HG03442 (cell line): ENCODE measurements at regions not wholly inside any gene's neighbourhood (a gene's known extent, or its start where the extent isn't known, plus 50 kb on each side); places are given as distances from the start of the nearest gene placed in this dataset.

Experiments used
- ATAC-seq: cut with Tn5 transposase; IDR thresholded peaks from one replicate; pipeline ENCODE4 v1.9.1; 2021; ENCODE audit warnings: mild to moderate bottlenecking, moderate library complexity; ENCODE audit not compliant: unreplicated experiment

GRCh38 chr15:62726461-62726860 is 316.1 kb upstream of the TPM1 start:
- ATAC-seq = no peak

GRCh38 chr15:62727501-62727900 is 315.0 kb upstream of the TPM1 start:
- ATAC-seq = no peak

GRCh38 chr15:62730825-62731224 is 311.7 kb upstream of the TPM1 start:
- ATAC-seq = no peak

- no peak for ATAC-seq
Observed at GRCh38 chr15:62732078-62732477, 310.5 kb upstream of the TPM1 start.

GRCh38 chr15:62734706-62735105 is 307.8 kb upstream of the TPM1 start:
- ATAC-seq = no peak

- ATAC-seq = no peak
Observed at GRCh38 chr15:62736756-62737155, 305.8 kb upstream of the TPM1 start.

GRCh38 chr15:62737551-62737950 is 305.0 kb upstream of the TPM1 start:
- ATAC-seq = no peak

GRCh38 chr15:62739082-62739481 is 303.5 kb upstream of the TPM1 start:
- no peak for ATAC-seq

GRCh38 chr15:62739507-62739906 is 303.0 kb upstream of the TPM1 start:
- ATAC-seq = no peak

- no peak for ATAC-seq
Observed at GRCh38 chr15:62740141-62741004, 302.2 kb upstream of the TPM1 start.

GRCh38 chr15:62741106-62741505 is 301.4 kb upstream of the TPM1 start:
- no peak for ATAC-seq

- no peak for ATAC-seq
Observed at GRCh38 chr15:62742409-62743171, 300.0 kb upstream of the TPM1 start.

GRCh38 chr15:62745621-62746225 is 296.8 kb upstream of the TPM1 start:
- no peak for ATAC-seq

GRCh38 chr15:62748196-62748595 is 294.4 kb upstream of the TPM1 start:
- ATAC-seq = no peak

- ATAC-seq = no peak
Observed at GRCh38 chr15:62749036-62749815, 293.3 kb upstream of the TPM1 start.

GRCh38 chr15:62750471-62750870 is 292.1 kb upstream of the TPM1 start:
- no peak for ATAC-seq

- no peak for ATAC-seq
Observed at GRCh38 chr15:62752657-62753517, 289.7 kb upstream of the TPM1 start.

GRCh38 chr15:62753518-62754221 is 288.9 kb upstream of the TPM1 start:
- ATAC-seq = no peak

GRCh38 chr15:62756326-62756994 is 286.1 kb upstream of the TPM1 start:
- ATAC-seq = no peak
